Esophagus muscularis mucosa (tissue), 3 donors: ENCODE measurements at regions not wholly inside any gene's neighbourhood (a gene's known extent, or its start where the extent isn't known, plus 50 kb on each side); places are given as distances from the start of the nearest gene placed in this dataset.

Experiments
- EP300 ChIP-seq: sonication (generic); formaldehyde crosslinking; IDR thresholded peaks from one replicate; pipeline ENCODE4 v1.6.1; 2017; ENCODE audit warnings: antibody characterized with exemption
- POLR2AphosphoS5 ChIP-seq, 2 donors: sonication (generic); formaldehyde crosslinking; IDR thresholded peaks; one replicate each; pipeline ENCODE4 v1.6.1; 2017; ENCODE audit warnings: antibody characterized with exemption in 2 of 2

DNA sequence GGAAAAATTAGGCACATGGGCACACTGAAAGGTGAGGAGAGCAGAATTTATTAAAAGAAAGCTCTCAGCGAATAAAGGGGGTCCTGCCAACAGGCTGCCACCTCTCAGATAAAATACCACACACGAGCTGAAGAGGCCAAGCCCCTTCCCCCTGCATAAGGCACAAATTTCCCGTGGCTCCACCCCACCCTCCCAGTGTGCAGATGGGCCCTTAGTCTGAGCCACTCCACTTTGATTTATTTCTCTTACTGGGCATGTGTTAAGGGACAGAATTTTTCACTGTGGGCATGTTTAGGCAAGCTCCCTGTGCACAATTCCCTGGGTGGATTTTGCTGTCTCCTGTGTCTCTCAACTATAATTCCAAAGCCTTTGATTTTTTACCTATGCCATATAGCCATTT lies 409.8 kb downstream of the TBL1XR1 start:
- no peak for TF ChIP-seq POLR2AphosphoS5 (IDR thresholded peaks at IDR 0.05)
- TF ChIP-seq EP300: no peak
